WERI-Rb-1 (cell line): ENCODE measurements at regions not wholly inside any gene's neighbourhood (a gene's known extent, or its start where the extent isn't known, plus 50 kb on each side); places are given as distances from the start of the nearest gene placed in this dataset.

Source experiments
- DNase-seq: peaks from one replicate; pipeline ENCODE4 v3.0.0-alpha.2; 2020
- H3K27ac ChIP-seq: fragments of 250-450 bp; sonication (Bioruptor Pico); 2 replicates; pipeline ENCODE4 v1.5.1; 2020; ENCODE audit warnings: mild to moderate bottlenecking, moderate library complexity
- H3K27me3 ChIP-seq: fragments of 250-450 bp; sonication (Bioruptor Pico); 2 replicates; pipeline ENCODE4 v1.5.1; 2021; ENCODE audit warnings: mild to moderate bottlenecking, low read depth, moderate library complexity; ENCODE audit not compliant: insufficient read depth, severe bottlenecking
- H3K36me3 ChIP-seq: fragments of 250-450 bp; sonication (Bioruptor Pico); 2 replicates; pipeline ENCODE4 v1.5.1; 2020; ENCODE audit warnings: mild to moderate bottlenecking, moderate library complexity
- H3K4me3 ChIP-seq: 2 replicates; pipeline ENCODE4 v1.5.1; 2011; ENCODE audit warnings: low read depth, mild to moderate bottlenecking, control low read depth, low read length
- H3K9me3 ChIP-seq: fragments of 250-450 bp; sonication (Bioruptor Pico); 2 replicates; pipeline ENCODE4 v1.5.1; 2021; ENCODE audit warnings: mild to moderate bottlenecking, moderate library complexity; ENCODE audit not compliant: severe bottlenecking
- CTCF ChIP-seq: IDR thresholded peaks from 2 replicates; pipeline ENCODE4 v1.5.1; 2011; ENCODE audit warnings: low read depth, mild to moderate bottlenecking, control low read depth, inconsistent platforms, low read length

- no peak overlapping the region for H3K27ac ChIP-seq
- H3K27me3 ChIP-seq, result no peaks in the 10 kb centered on the region
- H3K9me3 ChIP-seq, result no peaks in the 10 kb centered on the region
- TF ChIP-seq CTCF, result no peak
- no peak overlapping the region for H3K4me3 ChIP-seq
- no peak for DNase-seq
- H3K36me3 ChIP-seq, result no peaks in the 10 kb centered on the region
Observed at GRCh38 chr11:45399166-45399565, 113.0 kb upstream of the SYT13 start.

GRCh38 chr11:45398325-45398724, 112.2 kb upstream of the SYT13 start:
- H3K4me3 ChIP-seq, result no peak overlapping the region
- no peak for DNase-seq
- TF ChIP-seq CTCF, result no peak
- no peaks in the 10 kb centered on the region for H3K27me3 ChIP-seq
- H3K27ac ChIP-seq, result no peak overlapping the region
- no peaks in the 10 kb centered on the region for H3K36me3 ChIP-seq
- no peaks in the 10 kb centered on the region for H3K9me3 ChIP-seq

GRCh38 chr11:45396394-45396793, 110.3 kb upstream of the SYT13 start:
- Histone ChIP-seq H3K9me3 (no peaks in the 10 kb centered on the region), H3K4me3 (no peak overlapping the region), H3K27ac (peak overlapping the region; percentile 59), H3K36me3 (no peaks in the 10 kb centered on the region), H3K27me3 (no peaks in the 10 kb centered on the region)
- no peak for TF ChIP-seq CTCF
- DNase-seq, result no peak

GRCh38 chr11:45395947-45396346, 109.8 kb upstream of the SYT13 start:
- H3K27me3 ChIP-seq, result no peaks in the 10 kb centered on the region

GRCh38 chr11:45395421-45395820, 109.3 kb upstream of the SYT13 start:
- Histone ChIP-seq H3K27ac (peak overlapping the region; percentile 59), H3K27me3 (no peaks in the 10 kb centered on the region), H3K36me3 (no peaks in the 10 kb centered on the region), H3K9me3 (no peaks in the 10 kb centered on the region), H3K4me3 (no peak overlapping the region)
- no peak for DNase-seq
- TF ChIP-seq CTCF, result no peak

More at GRCh38 chr11:45395947-45396346, 109.8 kb upstream of the SYT13 start:
- no peaks in the 10 kb centered on the region for H3K36me3 ChIP-seq
- no peak for TF ChIP-seq CTCF
- peak; percentile 27 for DNase-seq
- no peak overlapping the region for H3K4me3 ChIP-seq
- H3K27ac ChIP-seq, result peak overlapping the region; percentile 59
- no peaks in the 10 kb centered on the region for H3K9me3 ChIP-seq

- no peak overlapping the region for H3K27ac ChIP-seq
- no peaks in the 10 kb centered on the region for H3K36me3 ChIP-seq
- no peaks in the 10 kb centered on the region for H3K9me3 ChIP-seq
- no peak for TF ChIP-seq CTCF
- DNase-seq, result no peak
- H3K27me3 ChIP-seq, result no peaks in the 10 kb centered on the region
- no peak overlapping the region for H3K4me3 ChIP-seq
Observed at GRCh38 chr11:45394294-45395085, 108.3 kb upstream of the SYT13 start.
